Common myeloid progenitor, CD34-positive (primary cell): ENCODE measurements at regions not wholly inside any gene's neighbourhood (a gene's known extent, or its start where the extent isn't known, plus 50 kb on each side); places are given as distances from the start of the nearest gene placed in this dataset.

Experiments used
- CTCF ChIA-PET: fragments of 350-600 bp; sonication (Branson Sonifier 250); formaldehyde crosslinking; loops from one replicate; lab custom pipeline; 2021; ENCODE audit warnings: antibody characterized with exemption; lab: Charles Lee
- POLR2A ChIA-PET: fragments of 350-600 bp; sonication (Branson Sonifier 250); formaldehyde crosslinking; loops from one replicate; lab custom pipeline; 2021; ENCODE audit warnings: antibody characterized with exemption; lab: Charles Lee
- DNase-seq, 3 donors: peaks; one replicate each; pipeline versions ENCODE4 v3.0.0 to v3.0.0-alpha.2; 2013
- H3K27ac ChIP-seq, 2 experiments: 1 replicate in 1 of 2; 2 replicates in 1 of 2; pipeline ENCODE4 v1.7.0; 2013; ENCODE audit warnings: inconsistent platforms in 2 of 2, low read length in 2 of 2, mild to moderate bottlenecking in 2 of 2, low read depth in 1 of 2, moderate library complexity in 1 of 2; ENCODE audit not compliant: severe bottlenecking in 2 of 2, insufficient read depth in 1 of 2, poor library complexity in 1 of 2
- H3K27me3 ChIP-seq, 5 experiments: replicated peaks in 2 of 5; 1 replicate in 3 of 5; 2 replicates in 2 of 5; pipeline versions ENCODE4 v1.6.1 to v1.7.0; 2013; ENCODE audit warnings: low read length in 4 of 5, mild to moderate bottlenecking in 2 of 5, moderate library complexity in 2 of 5, inconsistent platforms in 1 of 5; ENCODE audit not compliant: insufficient read depth in 5 of 5, control insufficient read depth in 4 of 5
- H3K36me3 ChIP-seq, 4 experiments: 1 replicate in 2 of 4; 2 replicates in 2 of 4; pipeline versions ENCODE4 v1.6.1 to v1.7.0; 2013; ENCODE audit warnings: low read length in 3 of 4, control low read depth in 1 of 4, mild to moderate bottlenecking in 1 of 4; ENCODE audit not compliant: control insufficient read depth in 4 of 4, insufficient read depth in 4 of 4
- H3K4me1 ChIP-seq, 4 experiments: 1 replicate in 3 of 4; 2 replicates in 1 of 4; pipeline versions ENCODE4 v1.6.1 to v1.7.1; 2013; ENCODE audit warnings: low read length in 3 of 4, mild to moderate bottlenecking in 3 of 4, control low read depth in 1 of 4, inconsistent platforms in 1 of 4, moderate library complexity in 1 of 4; ENCODE audit not compliant: control insufficient read depth in 4 of 4, insufficient read depth in 4 of 4; ENCODE audit errors: control extremely low read depth in 1 of 4
- H3K4me3 ChIP-seq, 7 experiments: 1 replicate in 4 of 7; 2 replicates in 3 of 7; pipeline versions ENCODE4 v1.5.1 to v1.7.0; 2013; ENCODE audit warnings: mild to moderate bottlenecking in 7 of 7, low read length in 6 of 7, moderate library complexity in 6 of 7, inconsistent platforms in 2 of 7, low read depth in 2 of 7, control low read depth in 1 of 7; ENCODE audit not compliant: insufficient read depth in 4 of 7, control insufficient read depth in 1 of 7; ENCODE audit errors: extremely low read depth in 1 of 7
- H3K9me3 ChIP-seq, 5 experiments: 1 replicate in 4 of 5; 2 replicates in 1 of 5; pipeline versions ENCODE4 v1.6.1 to v1.7.1; 2013; ENCODE audit warnings: low read length in 4 of 5, mild to moderate bottlenecking in 2 of 5, inconsistent platforms in 1 of 5, low read depth in 1 of 5, moderate library complexity in 1 of 5; ENCODE audit not compliant: control insufficient read depth in 4 of 5, insufficient read depth in 2 of 5; ENCODE audit errors: control extremely low read depth in 1 of 5
- WGBS: methylation state at CpG from one replicate; pipeline ENCODE4 v1.1.5; 2013; ENCODE audit not compliant: insufficient coverage; 5-methylcytosine and 5-hydroxymethylcytosine counted together

GRCh38 chr17:55635253-55635914, 87.3 kb downstream of the TMEM100 start:
- no peak for DNase-seq
- H3K9me3 ChIP-seq, result no peaks in the 10 kb centered on the region
- 44% methylated on average over 1 of the region's 5 CpGs for WGBS
- no peak overlapping the region for H3K4me3 ChIP-seq
- H3K4me1 ChIP-seq, result peaks cover 0 to 7% (median 2%) of the 10 kb centered on the region in 4 experiments
- no peak overlapping the region for H3K27ac ChIP-seq
- ChIA-PET CTCF (interaction anchor here (0.6 to 2.6 kb wide), 5 partner anchors 11 to 456 kb away, joined by 3 to 8 read pairs (median 4); no protein-coding TSS in a partner anchor), POLR2A (interaction anchor here (0.8 kb wide), 1 partner anchor 1392 kb away, joined by 3 read pairs; no protein-coding TSS in a partner anchor)
- no peaks in the 10 kb centered on the region for H3K27me3 ChIP-seq
- no peaks in the 10 kb centered on the region for H3K36me3 ChIP-seq

DNA sequence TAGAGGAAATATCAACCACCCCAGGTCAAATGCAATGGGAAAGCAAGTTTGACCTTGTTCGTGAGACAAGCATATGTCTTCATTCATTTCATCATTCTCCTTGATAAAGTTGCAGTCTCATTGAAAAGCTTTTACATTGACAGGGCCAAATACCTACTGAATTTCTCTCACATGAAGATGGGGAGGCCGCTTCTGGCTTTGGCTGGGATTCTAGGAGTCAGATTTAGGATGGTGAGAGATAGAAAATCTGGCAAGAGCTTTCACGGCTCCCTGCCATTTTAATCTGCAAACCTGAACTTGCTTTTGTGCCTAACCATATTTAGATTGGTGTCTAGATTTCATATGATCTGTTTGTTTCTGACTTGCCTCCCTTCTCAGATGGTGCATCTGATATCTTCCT, 88.0 kb downstream of the TMEM100 start:
- ChIA-PET POLR2A (interaction anchor here (0.8 kb wide), 1 partner anchor 1391 kb away, joined by 3 read pairs; no protein-coding TSS in a partner anchor), CTCF (interaction anchor here (0.8 to 2.6 kb wide), 2 partner anchors 12 to 43 kb away, joined by 4 to 8 read pairs; no protein-coding TSS in a partner anchor)
- no CpG with 5 or more reads among the region's 3 CpGs for WGBS
- H3K4me1 ChIP-seq, result peaks cover 0 to 4% (median 1%) of the 10 kb centered on the region in 4 experiments
- H3K27me3 ChIP-seq, result no peaks in the 10 kb centered on the region
- no peak for DNase-seq
- no peak overlapping the region for H3K4me3 ChIP-seq
- H3K36me3 ChIP-seq, result no peaks in the 10 kb centered on the region
- no peaks in the 10 kb centered on the region for H3K9me3 ChIP-seq
- H3K27ac ChIP-seq, result no peak overlapping the region

DNA sequence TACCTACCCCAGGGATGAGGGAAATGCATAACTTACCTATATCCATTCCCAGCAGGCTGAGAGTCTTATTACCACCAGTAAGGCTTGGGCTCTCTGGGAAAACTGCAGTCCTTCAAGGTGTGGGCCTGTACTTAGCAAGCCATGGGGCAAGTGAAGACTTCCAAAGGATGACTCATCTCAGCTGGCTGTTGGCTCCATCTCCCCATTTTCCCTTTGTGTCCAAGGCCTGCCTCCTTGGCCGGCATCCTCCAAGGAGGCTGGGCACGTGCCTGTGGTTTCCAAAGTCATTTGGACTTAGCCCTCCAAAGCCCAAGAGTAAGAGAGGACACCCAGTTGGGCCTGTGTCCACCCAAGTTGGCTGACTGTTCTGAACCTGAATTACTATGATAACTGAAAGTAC, 89.8 kb downstream of the TMEM100 start:
- Histone ChIP-seq H3K27ac (no peak overlapping the region), H3K9me3 (peaks cover 0 to 1% (median 0%) of the 10 kb centered on the region in 5 experiments), H3K4me1 (no peaks in the 10 kb centered on the region), H3K27me3 (no peaks in the 10 kb centered on the region), H3K4me3 (no peak overlapping the region), H3K36me3 (no peaks in the 10 kb centered on the region)
- ChIA-PET CTCF (no interaction called here), POLR2A (no interaction called here)
- no peak for DNase-seq
- 100% methylated on average over 2 of the region's 2 CpGs for WGBS

GRCh38 chr17:55632236-55632635, 90.4 kb downstream of the TMEM100 start:
- Histone ChIP-seq H3K4me1 (no peaks in the 10 kb centered on the region), H3K9me3 (peaks cover 0 to 4% (median 0%) of the 10 kb centered on the region in 5 experiments), H3K4me3 (no peak overlapping the region), H3K36me3 (no peaks in the 10 kb centered on the region), H3K27ac (no peak overlapping the region), H3K27me3 (no peaks in the 10 kb centered on the region)
- WGBS, result no CpG with 5 or more reads among the region's 2 CpGs
- no peak for DNase-seq
- POLR2A ChIA-PET, result no interaction called here
- CTCF ChIA-PET, result interaction anchor here (1.6 to 1.8 kb wide), 2 partner anchors 9 to 30 kb away, joined by 4 to 5 read pairs; no protein-coding TSS in a partner anchor

- ChIA-PET POLR2A (no interaction called here), CTCF (interaction anchor here (1.5 kb wide), 1 partner anchor 11 kb away, joined by 4 read pairs; no protein-coding TSS in a partner anchor)
- WGBS, result 95% methylated on average over 7 of the region's 7 CpGs
- no peak for DNase-seq
- Histone ChIP-seq H3K27me3 (no peaks in the 10 kb centered on the region), H3K27ac (no peak overlapping the region), H3K36me3 (no peaks in the 10 kb centered on the region), H3K9me3 (peaks cover 0 to 4% (median 0%) of the 10 kb centered on the region in 5 experiments), H3K4me1 (no peaks in the 10 kb centered on the region), H3K4me3 (no peak overlapping the region)
Measured at GRCh38 chr17:55629995-55630394, 92.7 kb downstream of the TMEM100 start.

DNA sequence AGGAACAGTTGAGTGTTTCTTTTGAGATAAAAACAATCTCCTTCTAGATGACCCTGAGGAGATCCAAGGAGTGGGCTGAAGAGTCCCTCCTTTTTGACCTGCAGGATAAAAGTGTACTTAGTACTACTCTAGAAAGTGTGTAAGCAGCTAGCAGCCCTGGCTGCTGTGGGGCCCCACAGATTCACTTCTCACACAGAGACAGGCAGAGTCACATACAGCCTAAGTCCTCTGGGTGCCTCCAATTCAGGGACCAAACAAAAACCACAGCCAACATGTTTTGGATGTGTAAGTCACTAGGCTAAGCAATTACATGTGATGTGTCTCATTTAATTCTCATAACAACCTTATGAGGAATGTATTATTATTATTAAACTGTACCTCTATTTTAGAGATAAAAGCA, 97.1 kb downstream of the TMEM100 start:
- no peaks in the 10 kb centered on the region for H3K4me1 ChIP-seq
- no peak overlapping the region for H3K4me3 ChIP-seq
- H3K27me3 ChIP-seq, result no peaks in the 10 kb centered on the region
- DNase-seq, result no peak
- H3K27ac ChIP-seq, result no peak overlapping the region
- ChIA-PET POLR2A (no interaction called here), CTCF (no interaction called here)
- no peaks in the 10 kb centered on the region for H3K36me3 ChIP-seq
- peaks cover 0 to 4% (median 0%) of the 10 kb centered on the region in 5 experiments for H3K9me3 ChIP-seq

- Histone ChIP-seq H3K4me3 (no peak overlapping the region), H3K9me3 (peaks cover 0 to 4% (median 0%) of the 10 kb centered on the region in 5 experiments), H3K4me1 (no peaks in the 10 kb centered on the region), H3K27me3 (no peaks in the 10 kb centered on the region), H3K27ac (no peak overlapping the region), H3K36me3 (no peaks in the 10 kb centered on the region)
- CTCF ChIA-PET, result interaction anchor here (1.3 kb wide), 1 partner anchor 23 kb away, joined by 4 read pairs; no protein-coding TSS in a partner anchor
- 100% methylated on average over 2 of the region's 3 CpGs for WGBS
- POLR2A ChIA-PET, result no interaction called here
- no peak for DNase-seq
Measured at GRCh38 chr17:55624772-55625433, 97.8 kb downstream of the TMEM100 start.
